NCI-H2081 (cell line): ENCODE measurements at regions not wholly inside any gene's neighbourhood (a gene's known extent, or its start where the extent isn't known, plus 50 kb on each side); places are given as distances from the start of the nearest gene placed in this dataset.

Source experiments
- DNase-seq, 2 experiments: peaks; one replicate each; lab custom pipeline; 2025; lab: John Stamatoyannopoulos, UW

DNA sequence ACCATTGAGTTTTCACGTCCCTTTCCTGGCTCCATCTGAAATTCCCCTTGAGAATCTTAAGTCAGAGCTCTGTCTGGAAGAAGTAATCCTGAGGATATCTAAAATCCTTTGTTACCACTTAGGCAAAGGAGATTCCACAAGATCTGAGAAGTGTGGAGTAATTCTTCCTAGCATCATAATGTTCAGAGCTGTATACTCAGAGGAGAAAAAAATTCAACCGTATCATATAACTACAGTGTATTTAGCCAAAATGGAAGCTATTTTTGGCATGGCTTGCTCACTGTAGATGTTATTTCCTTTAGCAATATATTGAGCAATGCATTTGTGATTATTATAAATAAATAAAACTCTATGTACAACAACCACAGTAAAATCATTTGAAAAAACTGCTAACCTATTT is 1858.4 kb downstream of the EFNA5 start:
- no peak for DNase-seq

DNA sequence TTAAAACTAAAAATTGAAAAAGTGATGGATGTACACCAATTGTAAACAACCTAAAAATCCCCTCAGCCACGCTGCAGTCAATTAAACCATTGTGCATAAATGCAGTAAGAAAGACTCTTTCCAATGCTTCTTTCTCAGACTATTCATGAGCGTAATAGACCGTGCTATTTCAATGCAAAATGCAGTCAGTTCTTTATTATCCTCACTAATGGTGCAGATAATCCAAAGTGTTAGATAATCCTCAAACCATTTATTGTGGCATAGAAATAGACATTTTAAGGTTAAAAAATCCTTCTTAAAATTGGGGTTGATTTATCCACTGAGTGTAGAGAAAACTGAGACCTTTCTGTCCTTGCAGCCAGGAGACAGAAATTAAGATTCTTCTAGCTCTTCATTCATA is 1862.8 kb downstream of the EFNA5 start:
- DNase-seq, result no peak

DNA sequence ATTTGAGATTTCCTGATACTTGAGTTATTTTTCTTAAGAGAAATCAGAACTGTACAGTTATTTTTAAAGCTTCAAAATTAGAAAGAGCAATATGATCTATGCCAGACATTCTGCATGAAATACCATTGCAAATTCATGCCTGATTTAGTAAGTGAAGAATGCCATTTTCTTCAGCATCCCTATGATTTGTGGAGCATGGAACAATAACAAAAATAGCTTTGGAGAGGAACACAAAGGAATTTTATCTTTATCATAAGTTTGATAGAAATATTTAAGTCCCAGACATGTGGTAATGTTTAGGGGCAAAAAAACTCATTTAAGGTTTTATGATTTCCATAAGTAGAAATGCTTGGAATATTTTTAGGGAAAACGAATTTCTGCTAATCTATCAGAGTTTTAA is 1863.4 kb downstream of the EFNA5 start:
- no peak for DNase-seq

DNA sequence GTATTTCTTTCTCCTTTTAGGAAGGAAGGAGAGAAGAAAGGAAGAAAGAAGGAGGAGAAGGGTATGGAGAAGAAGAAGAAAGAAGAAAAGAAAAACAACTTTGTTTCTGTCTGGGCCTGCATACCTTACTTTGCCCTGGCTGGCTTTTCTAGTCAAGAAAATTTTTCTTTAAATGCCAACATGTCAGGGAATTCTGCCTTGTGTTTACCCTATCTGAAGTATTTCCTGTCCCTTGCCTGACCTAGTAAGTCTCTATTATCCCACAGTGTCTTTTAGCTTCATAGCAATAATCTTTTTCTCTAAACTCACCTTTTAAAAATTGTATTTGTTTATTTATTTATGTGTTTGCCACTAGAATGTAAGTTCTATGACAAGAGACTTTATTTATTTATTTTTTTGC is 1864.1 kb downstream of the EFNA5 start:
- DNase-seq, result no peak

DNA sequence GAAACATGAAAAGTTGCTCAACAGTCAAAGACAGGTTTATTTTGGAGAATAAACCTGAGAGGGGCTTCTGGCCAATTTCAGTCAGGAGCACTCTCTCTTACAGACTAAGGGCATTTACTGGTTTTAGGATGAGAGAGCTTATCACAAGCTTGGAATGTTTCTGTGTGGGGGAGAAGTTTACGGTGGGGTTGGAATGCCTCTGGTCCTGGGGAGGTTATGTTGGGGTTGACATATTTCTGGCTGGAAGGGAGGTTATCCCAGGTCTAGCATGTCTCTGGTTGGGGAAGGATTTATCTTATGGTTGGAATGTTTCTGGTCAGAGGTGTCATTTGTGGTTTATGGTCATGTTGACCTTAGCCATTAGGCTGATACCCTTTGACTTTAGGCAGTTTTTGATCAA is 1867.3 kb downstream of the EFNA5 start:
- DNase-seq, result no peak

DNA sequence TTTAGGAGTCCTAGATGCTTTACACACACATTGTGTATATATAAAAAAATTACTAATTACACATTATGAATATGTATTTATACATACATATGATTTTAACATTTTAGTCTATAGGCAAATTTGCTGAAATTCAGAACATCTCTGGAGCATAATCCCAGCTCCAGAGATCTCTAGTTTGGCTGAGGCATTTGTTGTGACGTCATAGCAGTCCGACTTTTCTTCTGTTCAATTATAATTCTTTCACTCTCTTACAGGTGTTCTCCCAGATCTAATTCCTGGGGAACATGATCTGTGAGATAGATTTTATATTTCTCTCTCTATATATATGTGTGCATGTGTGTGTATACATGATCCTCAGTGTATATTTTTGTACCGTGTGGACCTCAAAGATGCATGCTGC is 1876.2 kb downstream of the EFNA5 start:
- no peak for DNase-seq

DNA sequence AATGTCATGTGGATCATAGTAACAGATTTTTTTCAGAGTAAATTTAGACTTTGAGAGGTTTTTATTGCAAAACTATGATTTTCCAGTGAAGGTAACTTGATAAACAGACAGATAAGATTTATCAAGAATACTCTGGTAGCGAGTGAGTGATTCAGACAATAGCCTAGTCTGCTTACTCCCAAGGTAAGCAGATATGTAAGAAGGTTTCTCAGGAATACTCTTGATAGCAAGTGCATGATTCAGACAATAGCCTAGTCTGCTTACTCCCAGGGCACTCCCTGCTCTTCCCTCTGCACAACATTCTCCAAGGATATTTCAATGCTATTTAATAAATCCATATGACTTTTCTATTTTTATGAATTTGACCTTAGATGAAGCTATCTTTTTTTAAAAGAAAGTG is 1881.5 kb downstream of the EFNA5 start:
- DNase-seq, result no peak

DNA sequence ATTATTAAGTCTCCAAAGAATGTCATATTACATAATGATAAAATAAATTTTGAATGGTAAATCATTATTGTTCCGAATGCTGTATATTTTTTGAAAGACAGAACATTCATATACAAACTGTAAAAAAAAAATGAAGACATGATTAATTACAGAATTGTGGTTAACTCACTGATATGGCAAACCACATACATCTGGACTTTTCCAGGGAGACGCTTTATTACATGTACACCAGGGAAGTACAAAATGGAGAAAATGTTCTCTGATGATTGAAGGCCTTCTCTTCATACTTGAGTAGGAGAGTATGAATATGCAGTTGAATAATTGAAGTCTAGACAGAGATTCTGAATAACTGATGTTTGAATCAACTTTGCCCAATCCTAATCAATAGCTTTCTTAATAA is 1886.9 kb downstream of the EFNA5 start:
- no peak for DNase-seq

DNA sequence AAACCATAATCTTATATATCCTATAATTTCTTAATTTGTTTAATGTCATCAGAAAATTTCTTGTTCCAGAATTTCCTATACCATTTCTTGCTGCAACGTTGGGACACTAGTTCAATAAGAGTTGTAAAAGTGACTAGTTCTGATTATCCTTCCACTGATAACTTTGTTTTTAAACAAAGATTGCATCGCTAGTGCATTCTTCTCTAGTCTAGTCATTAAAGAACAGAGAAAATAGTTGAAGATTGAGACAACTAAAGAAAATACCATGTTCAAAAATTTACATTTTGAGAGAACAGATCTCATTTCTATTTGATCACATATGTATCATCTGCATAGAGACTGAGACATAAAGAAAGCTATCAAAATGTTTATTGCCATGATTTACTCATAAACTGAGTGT is 1888.2 kb downstream of the EFNA5 start:
- no peak for DNase-seq

DNA sequence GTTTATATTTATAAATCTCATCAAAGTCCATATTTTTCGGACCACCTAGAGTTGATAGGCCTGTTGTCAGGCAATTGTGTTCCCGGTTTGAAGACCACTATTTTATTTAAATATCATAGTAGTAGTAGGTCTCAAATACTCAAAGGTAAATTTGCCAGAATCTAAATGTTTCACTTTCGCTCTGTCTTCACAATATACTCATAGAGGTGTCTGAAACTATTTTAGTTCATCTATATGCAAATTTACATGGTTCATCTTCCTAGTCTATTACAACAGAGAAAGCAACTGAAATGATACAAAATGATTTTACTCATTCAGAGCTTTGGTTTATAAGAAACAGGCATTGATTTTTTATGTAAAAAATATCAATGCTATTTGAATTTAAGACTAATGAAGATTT is 1897.5 kb downstream of the EFNA5 start:
- no peak for DNase-seq

DNA sequence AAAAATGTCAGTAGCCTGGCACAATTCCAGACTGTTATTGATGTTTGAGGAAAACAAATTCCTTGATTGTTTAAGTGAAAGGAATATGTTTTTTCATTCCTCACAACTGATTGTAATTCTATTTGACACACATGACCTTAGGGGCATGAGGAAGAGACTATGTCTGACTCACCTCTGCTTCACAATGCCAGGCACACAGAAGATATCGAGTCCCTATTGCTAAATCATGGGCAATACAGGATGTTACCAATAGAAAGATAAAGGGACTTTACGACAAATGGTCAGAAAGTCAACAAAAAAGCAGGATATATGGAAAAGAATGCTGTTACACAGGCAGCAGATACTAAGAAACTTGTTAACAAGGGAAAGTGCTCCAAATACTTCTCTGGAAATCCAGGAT is 1903.5 kb downstream of the EFNA5 start:
- DNase-seq, result no peak

DNA sequence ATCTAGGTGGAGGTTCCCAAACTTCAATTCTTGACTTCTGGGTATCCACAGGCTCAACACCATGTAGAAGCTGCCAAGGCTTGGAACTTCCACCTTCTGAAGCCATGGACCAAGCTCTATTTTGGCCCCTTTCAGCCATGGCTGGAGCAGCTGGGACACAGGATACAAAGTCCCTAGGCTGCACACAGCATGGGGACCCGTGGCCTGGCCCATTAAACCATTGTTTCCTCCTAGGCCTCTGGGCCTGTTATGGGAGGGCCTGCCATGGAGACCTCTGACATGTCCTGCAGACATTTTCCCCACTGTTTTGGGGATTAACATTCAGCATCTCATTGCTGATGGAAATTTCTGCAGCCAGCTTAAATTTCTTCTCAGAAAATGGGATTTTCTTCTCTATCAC is 1908.0 kb downstream of the EFNA5 start:
- no peak for DNase-seq

DNA sequence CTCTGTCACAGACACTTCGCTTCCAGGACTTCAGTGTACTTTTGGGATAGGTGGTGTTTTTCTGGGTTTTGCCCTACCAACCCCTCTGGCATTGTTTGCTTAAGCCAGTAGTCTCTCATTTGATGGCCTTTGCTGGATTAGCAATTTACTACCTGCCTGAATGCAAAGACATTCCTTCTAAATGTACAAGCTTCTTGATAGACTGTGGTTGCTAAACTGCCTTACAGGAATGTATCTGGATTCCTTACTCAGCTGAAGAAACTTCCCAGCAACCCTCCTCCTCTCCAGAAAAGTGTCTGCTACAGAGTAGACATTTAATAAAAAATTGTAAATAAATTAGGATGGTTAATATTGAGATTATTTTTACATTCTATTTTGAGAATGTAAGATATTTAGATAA is 1916.7 kb downstream of the EFNA5 start:
- no peak for DNase-seq

DNA sequence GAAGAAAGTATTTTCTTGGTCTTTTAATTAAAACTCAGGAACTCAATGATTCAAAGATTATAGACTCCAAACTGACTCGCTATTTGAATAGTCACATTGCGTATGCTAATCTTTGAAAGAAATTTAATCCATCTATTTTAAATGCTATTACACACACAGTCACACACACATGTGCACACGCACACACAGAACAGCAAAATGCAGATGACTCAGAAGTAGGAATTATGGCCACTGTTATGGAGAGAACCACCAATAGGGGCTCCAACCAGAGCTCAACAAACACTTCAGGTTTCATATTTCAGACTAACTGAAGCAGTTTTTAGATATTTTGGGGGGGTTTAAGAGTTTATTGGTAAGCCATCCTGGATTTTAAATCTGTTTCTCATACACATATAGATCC is 1917.9 kb downstream of the EFNA5 start:
- DNase-seq, result no peak

DNA sequence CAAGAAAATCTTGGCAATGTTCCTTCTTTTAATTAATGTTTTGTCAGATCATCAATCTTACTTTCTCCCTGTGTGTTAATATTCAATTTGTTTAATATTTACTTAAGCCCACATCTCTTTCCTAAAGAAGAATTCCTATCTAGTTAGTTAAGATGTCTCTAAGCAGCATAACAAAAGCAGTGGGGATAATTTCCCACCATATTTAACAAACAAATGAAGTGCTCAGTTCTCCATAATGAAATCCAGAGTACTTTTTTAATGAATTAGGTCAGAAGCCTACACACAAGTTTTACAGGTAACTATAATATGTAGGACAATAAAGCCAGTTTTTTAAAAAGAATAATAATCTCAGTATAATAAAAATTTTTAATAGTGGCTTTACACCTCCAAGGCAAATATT is 1918.8 kb downstream of the EFNA5 start:
- DNase-seq, result peak in 1 of 2 experiments; percentile 12

DNA sequence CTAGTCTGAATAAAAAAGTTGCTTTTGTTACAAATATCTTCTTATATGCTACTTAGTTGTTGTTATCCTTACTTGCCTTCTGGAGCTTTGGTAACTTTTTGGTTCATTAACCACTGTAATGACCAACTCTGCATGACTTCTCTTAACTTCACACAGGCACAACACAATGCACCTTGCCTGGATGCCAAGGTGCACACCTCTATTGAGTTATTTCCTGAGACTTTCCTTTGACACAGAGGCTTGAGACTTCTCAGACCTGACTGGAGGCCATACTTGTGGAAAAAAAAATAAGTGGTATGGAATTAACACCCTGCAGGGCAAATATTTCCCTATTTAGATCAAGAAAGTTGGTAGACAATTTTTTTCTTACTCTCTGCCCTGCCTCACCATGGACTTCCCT is 1925.6 kb downstream of the EFNA5 start:
- DNase-seq, result no peak

DNA sequence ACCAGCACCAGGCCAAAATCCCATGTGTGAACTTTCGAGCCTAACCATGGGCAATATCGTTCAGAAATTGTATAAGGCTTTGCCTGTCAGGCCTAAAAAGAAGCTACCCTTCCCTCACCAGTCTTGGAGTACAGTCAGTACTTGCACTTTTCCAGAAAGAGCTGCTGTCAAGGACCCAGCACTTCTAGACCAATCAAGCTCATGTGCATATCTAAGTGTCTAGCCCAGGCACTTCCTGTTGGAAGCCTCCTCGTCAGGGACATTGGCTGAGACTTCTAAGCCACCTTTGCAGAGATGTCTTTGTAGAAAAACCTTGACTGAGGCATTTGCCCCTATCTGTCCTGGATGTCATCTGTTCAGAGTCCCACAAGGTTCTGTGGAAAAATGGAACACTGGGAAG is 1930.5 kb downstream of the EFNA5 start:
- no peak for DNase-seq

DNA sequence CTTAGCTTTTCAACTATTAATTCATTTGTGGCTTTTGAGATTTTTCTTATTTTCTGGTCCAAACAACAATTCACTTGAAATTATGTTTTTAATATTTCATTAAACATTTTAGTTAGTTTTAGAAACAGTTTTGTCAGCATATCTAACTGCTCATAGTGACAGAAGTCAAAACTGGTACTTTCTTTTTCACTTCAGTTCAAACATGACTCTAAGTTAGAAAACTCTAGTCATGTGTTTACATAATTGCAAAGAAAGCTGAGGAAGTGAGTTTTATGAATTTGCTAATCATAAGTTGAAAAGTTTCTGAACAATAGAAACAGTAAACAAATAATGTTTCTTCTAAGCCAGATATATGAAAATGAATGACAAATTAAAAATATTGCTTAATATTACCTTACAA is 1931.0 kb downstream of the EFNA5 start:
- no peak for DNase-seq

DNA sequence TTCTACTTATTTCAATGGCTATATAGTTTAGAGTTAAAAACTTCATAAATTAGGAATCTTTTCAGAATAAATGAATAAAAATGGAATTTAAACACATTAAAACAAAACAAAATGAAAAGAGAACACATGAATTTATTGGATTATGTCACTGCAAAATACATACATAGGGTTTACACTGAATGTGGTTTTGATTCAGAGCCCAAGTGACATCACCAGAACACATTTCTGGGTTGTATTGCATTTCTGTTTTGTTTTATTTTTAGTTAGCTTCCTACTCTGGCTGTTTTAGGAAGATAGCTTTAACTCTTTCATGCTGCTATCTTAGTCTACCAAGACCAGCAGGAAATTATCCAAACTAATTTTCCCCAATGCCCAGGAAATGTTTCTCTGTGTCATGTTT is 1935.0 kb downstream of the EFNA5 start:
- DNase-seq, result no peak

DNA sequence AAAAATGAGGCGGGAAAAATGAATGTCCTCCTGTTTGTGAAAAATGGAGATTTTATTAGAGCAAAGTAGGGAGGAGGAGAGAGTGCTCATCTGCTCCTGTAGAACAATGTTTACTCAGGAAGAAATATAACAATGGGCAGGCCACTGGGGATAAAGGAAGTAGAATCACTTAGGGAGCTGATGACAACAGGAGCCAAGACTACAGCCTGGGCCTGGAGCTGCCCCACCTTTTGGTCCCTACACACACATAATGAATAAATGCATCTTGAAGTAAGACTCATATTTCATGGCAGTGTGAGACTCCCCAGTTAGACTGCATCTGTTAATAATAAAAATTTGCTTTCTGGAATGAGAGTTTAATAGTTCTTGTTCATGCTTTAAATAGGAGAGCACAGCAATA is 1939.8 kb downstream of the EFNA5 start:
- DNase-seq, result peak; percentile 3 to 63

DNA sequence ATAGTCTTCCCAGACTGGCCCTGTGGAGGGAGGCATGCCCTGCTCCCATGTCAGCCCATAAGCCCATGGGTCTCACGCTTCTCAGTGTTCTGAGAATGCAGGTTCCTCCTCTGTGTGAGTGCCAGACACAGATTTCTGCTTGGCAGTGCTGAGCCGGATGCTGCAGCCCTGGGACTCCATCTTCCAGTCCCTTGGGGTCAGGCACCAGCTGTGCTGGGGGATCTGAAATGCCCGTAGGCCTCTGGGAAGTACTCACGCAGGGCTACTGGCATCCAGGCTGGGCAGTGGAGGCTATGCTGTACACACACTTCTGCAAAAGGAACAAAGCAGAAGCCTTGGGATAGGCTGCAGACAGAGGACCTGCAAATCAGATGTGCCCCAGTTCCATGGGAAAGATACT is 1944.6 kb downstream of the EFNA5 start:
- no peak for DNase-seq

DNA sequence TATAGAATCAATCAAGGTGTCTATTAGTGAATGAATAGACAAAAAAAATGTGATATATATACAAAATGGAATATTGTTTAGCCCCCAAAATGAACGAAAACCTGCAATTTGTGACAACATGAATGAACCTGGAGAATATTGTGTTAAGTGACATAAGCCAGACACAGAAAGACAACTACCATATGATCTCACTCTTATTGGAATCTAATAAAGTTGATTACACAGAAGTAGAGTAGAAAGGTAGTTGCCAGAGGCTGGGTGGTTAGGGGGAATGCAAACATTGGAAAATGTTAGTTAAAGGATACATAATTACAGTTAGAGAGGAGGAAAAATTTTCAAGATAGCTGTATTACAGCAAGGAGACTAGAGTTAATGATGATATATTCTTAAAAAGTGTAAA is 1962.3 kb downstream of the EFNA5 start:
- no peak for DNase-seq

DNA sequence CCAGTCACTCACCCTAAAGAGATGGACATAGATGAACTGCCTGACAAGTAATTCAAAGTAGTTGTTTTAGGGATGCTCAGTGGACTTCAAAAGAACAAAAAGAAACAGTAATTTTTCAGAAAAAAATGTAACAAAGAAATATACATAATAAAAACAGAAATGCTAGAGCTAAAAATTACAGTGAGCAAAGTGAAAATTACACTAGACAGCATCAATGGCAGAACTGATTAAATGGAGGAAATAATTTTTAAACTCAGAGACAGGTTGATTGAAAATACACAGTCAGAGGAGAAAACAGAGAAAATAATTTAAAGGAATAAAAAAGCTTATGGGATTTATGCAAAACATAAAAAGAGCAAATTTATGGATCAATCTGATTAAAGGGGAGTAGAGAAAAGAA is 1968.4 kb downstream of the EFNA5 start:
- DNase-seq, result no peak

DNA sequence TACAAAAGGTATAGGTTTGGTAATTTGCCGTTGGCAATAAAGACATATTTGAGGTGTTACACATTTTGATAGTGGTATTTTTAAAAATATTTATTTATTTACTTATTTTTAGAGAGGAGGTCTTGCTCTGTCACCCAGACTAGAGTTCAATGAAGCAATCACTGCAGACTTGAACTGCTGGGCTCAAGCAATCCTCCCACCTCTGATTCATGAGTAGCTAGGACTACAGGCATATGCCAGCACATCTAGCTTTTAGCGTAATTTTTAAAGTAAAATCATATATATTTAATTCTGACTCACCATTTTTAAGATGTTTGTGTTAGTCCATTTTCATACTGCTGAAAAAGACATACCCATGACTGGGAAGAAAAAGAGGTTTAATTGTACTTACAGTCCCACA is 1974.3 kb downstream of the EFNA5 start:
- no peak for DNase-seq

DNA sequence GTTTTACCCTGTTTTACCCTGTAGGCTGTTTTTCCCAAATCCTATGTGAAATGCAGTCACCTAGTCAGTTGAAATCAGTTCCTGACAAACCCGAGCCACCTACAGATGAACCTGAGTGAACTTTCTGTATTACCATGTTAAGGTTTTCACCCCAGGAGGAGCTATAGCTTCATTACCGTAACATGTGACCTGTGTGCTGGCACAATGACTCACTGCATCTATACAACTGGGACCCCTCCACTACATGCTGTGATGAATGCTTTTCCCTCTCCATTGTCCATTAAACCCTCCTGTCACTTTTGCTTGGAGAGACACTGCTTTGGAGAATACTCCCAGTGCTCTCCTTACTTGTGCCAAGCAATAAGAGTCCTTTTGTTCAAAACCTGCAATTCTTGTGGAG is 1974.8 kb downstream of the EFNA5 start:
- no peak for DNase-seq
